ENCODE measurements at regions not wholly inside any gene's neighbourhood (a gene's known extent, or its start where the extent isn't known, plus 50 kb on each side); places are given as distances from the start of the nearest gene placed in this dataset.

DNA sequence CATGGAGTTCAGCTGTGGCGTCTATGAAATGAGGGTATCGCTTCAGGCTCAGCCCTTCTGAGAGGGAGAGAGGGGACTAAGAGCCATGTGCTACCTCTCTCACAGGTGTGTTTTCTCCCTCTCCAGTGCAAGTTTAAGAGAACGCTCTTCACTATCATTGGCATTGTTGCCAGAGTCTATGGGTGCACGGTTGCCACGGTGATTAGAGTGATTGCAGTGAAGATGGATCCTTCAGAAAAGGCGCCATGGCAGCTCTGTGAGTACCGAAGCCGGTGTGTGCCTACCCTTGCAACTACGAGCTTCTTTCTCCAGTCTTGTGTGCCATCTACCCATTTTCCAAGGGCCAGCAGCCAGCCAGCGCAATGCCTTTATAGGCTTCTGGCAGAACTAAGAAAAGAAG, 290.5 kb downstream of the OMA1 start:
- H3K9me3 ChIP-seq (ENCODE audit: insufficient read depth, low read length): no peaks in the 10 kb centered on the region
- TF ChIP-seq, protein P1, sequence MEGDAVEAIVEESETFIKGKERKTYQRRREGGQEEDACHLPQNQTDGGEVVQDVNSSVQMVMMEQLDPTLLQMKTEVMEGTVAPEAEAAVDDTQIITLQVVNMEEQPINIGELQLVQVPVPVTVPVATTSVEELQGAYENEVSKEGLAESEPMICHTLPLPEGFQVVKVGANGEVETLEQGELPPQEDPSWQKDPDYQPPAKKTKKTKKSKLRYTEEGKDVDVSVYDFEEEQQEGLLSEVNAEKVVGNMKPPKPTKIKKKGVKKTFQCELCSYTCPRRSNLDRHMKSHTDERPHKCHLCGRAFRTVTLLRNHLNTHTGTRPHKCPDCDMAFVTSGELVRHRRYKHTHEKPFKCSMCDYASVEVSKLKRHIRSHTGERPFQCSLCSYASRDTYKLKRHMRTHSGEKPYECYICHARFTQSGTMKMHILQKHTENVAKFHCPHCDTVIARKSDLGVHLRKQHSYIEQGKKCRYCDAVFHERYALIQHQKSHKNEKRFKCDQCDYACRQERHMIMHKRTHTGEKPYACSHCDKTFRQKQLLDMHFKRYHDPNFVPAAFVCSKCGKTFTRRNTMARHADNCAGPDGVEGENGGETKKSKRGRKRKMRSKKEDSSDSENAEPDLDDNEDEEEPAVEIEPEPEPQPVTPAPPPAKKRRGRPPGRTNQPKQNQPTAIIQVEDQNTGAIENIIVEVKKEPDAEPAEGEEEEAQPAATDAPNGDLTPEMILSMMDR (IDR thresholded peaks at IDR 0.05; ENCODE audit: low read depth, low read length): no peak
- TF ChIP-seq EZH2phosphoT487 (IDR thresholded peaks at IDR 0.05; ENCODE audit: low read depth): no peak
- no peak overlapping the region for H2AFZ ChIP-seq (ENCODE audit: low read depth, low read length)
- H3K27ac ChIP-seq (ENCODE audit: low read length): no peak overlapping the region
- no peaks in the 10 kb centered on the region for H4K20me1 ChIP-seq (ENCODE audit: insufficient read depth, low read length)
- H3K4me3 ChIP-seq (ENCODE audit: low read length): no peak overlapping the region
- H3K4me2 ChIP-seq (ENCODE audit: low read length): no peak overlapping the region
- no peak overlapping the region for H3K9ac ChIP-seq (ENCODE audit: low read length)
- no peaks in the 10 kb centered on the region for H3K36me3 ChIP-seq (replicated peaks; ENCODE audit: low read depth, low read length)
- H3K27me3 ChIP-seq (ENCODE audit: low read depth, low read length): no peaks in the 10 kb centered on the region
- H3K4me1 ChIP-seq (ENCODE audit: low read length): no peaks in the 10 kb centered on the region
- no peaks in the 10 kb centered on the region for H3K79me2 ChIP-seq (ENCODE audit: low read length)

DNA sequence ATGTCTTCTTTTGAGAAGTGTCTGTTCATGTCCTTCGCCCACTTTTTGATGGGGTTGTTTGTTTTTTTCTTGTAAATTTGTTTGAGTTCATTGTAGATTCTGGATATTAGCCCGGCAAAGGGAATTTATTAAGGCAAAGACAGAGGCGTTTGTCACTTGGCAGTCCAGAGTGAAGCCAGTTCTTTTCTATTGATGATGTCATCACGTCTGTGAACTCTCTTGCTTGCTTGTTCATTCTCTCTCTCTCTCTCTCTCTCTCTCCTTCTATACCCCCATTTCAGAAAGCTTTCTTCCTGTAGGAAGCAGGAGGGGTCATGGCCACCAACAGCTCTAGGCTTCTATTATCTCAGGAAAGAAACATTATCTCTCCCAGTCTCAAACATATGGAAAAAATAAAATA, 291.3 kb downstream of the OMA1 start:
- H3K4me2 ChIP-seq (ENCODE audit: low read length): no peak overlapping the region

DNA sequence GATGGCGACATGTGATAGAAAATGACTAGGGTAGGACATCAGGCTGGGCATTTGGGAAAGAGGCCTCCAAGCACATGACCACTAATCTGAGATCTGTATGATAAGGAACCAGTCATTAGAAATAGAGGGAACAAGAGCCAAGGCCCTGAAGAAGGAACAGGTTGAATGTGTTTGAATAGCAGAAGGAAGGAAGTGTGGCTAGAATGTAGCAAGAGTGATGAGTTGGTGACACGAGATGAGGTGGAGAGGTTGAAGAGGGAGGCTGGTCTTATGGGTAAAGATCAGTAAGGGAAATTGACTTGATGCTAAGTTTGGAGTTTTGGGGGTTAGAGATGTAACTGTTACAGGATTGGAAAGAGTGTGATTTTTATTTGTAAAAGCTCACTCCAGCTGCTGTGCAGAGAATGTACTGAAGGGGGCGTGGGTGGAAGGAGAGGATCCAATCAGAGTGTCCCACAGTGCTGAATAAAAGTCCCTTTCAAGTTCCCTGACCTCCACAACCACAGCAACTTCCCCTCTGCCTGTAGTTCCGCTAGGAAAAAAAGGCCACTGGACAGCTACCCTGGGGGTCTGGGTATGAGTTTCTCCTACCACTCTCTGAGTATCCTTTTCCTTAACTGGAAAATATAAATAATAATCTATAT, 295.0 kb downstream of the OMA1 start:
- H3K4me1 ChIP-seq (ENCODE audit: low read length): no peaks in the 10 kb centered on the region
- no peak overlapping the region for H2AFZ ChIP-seq (ENCODE audit: low read depth, low read length)
- H3K36me3 ChIP-seq (replicated peaks; ENCODE audit: low read depth, low read length): no peaks in the 10 kb centered on the region
- no peak overlapping the region for H3K9ac ChIP-seq (ENCODE audit: low read length)
- H3K27ac ChIP-seq (ENCODE audit: low read length): no peak overlapping the region
- H3K9me3 ChIP-seq (ENCODE audit: insufficient read depth, low read length): no peaks in the 10 kb centered on the region
- H3K27me3 ChIP-seq (ENCODE audit: low read depth, low read length): no peaks in the 10 kb centered on the region
- no peak overlapping the region for H3K4me3 ChIP-seq (ENCODE audit: low read length)
- no peak overlapping the region for H3K4me2 ChIP-seq (ENCODE audit: low read length)
- no peak for TF ChIP-seq EZH2phosphoT487 (IDR thresholded peaks at IDR 0.05; ENCODE audit: low read depth)
- TF ChIP-seq, protein P1 (IDR thresholded peaks at IDR 0.05; ENCODE audit: low read depth, low read length): no peak
- no peaks in the 10 kb centered on the region for H4K20me1 ChIP-seq (ENCODE audit: insufficient read depth, low read length)
- H3K79me2 ChIP-seq (ENCODE audit: low read length): no peaks in the 10 kb centered on the region

More for the DNA sequence above, 291.3 kb downstream of the OMA1 start:
- no peaks in the 10 kb centered on the region for H4K20me1 ChIP-seq (ENCODE audit: insufficient read depth, low read length)
- H3K27me3 ChIP-seq (ENCODE audit: low read depth, low read length): no peaks in the 10 kb centered on the region
- H3K27ac ChIP-seq (ENCODE audit: low read length): no peak overlapping the region
- no peaks in the 10 kb centered on the region for H3K79me2 ChIP-seq (ENCODE audit: low read length)
- no peaks in the 10 kb centered on the region for H3K4me1 ChIP-seq (ENCODE audit: low read length)
- no peaks in the 10 kb centered on the region for H3K36me3 ChIP-seq (replicated peaks; ENCODE audit: low read depth, low read length)
- no peaks in the 10 kb centered on the region for H3K9me3 ChIP-seq (ENCODE audit: insufficient read depth, low read length)
- TF ChIP-seq, protein P1 (IDR thresholded peaks at IDR 0.05; ENCODE audit: low read depth, low read length): no peak
- no peak for TF ChIP-seq EZH2phosphoT487 (IDR thresholded peaks at IDR 0.05; ENCODE audit: low read depth)
- H2AFZ ChIP-seq (ENCODE audit: low read depth, low read length): no peak overlapping the region
- H3K9ac ChIP-seq (ENCODE audit: low read length): no peak overlapping the region
- H3K4me3 ChIP-seq (ENCODE audit: low read length): no peak overlapping the region

DNA sequence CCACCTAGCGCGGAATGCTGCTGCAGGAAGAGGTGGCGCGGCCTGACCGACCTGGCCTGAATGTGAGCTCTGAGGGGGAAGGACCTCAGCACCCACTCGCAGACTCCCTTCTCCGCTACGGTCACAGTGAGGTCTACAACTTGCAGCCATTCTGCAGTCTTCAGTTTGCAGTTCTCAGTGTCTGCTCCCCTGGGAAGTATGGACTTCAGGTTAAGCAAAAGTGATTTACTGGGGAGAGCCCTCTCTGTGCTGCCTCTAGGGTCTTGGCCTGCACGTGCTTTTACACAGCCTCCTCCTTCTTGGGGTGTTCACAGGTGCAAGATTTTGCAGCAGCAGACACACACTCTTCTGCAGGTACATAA, 296.0 kb downstream of the OMA1 start:
- H3K79me2 ChIP-seq (ENCODE audit: low read length): no peaks in the 10 kb centered on the region
- no peaks in the 10 kb centered on the region for H4K20me1 ChIP-seq (ENCODE audit: insufficient read depth, low read length)
- H3K27ac ChIP-seq (ENCODE audit: low read length): no peak overlapping the region
- H3K4me3 ChIP-seq (ENCODE audit: low read length): no peak overlapping the region
- no peaks in the 10 kb centered on the region for H3K36me3 ChIP-seq (replicated peaks; ENCODE audit: low read depth, low read length)
- no peaks in the 10 kb centered on the region for H3K4me1 ChIP-seq (ENCODE audit: low read length)
- H3K9me3 ChIP-seq (ENCODE audit: insufficient read depth, low read length): no peaks in the 10 kb centered on the region
- TF ChIP-seq, protein P1 (IDR thresholded peaks at IDR 0.05; ENCODE audit: low read depth, low read length): no peak
- TF ChIP-seq EZH2phosphoT487 (IDR thresholded peaks at IDR 0.05; ENCODE audit: low read depth): no peak
- H2AFZ ChIP-seq (ENCODE audit: low read depth, low read length): no peak overlapping the region
- H3K9ac ChIP-seq (ENCODE audit: low read length): no peak overlapping the region
- no peak overlapping the region for H3K4me2 ChIP-seq (ENCODE audit: low read length)
- no peaks in the 10 kb centered on the region for H3K27me3 ChIP-seq (ENCODE audit: low read depth, low read length)
